Stimulated activated CD8-positive, alpha-beta memory T cell treated with anti-CD3 and anti-CD28 coated beads, Interleukin-15, amount 100 ng/mL, for 48 hours (primary cell): ENCODE measurements at regions not wholly inside any gene's neighbourhood (a gene's known extent, or its start where the extent isn't known, plus 50 kb on each side); places are given as distances from the start of the nearest gene placed in this dataset.

Source experiments
- DNase-seq, 2 donors: peaks; one replicate each; pipeline ENCODE4 v3.0.0-alpha.2; 2020; ENCODE audit warnings: low read depth in 2 of 2

- DNase-seq, result no peak
These were observed 173.0 kb upstream of the GATA6 start for GRCh38 chr18:21996351-21996826.

GRCh38 chr18:21997207-21998143, 171.9 kb upstream of the GATA6 start:
- DNase-seq, result no peak

GRCh38 chr18:21998486-21998885, 170.9 kb upstream of the GATA6 start:
- DNase-seq, result no peak

- DNase-seq, result no peak
These were observed 167.4 kb upstream of the GATA6 start for GRCh38 chr18:22001912-22002487.

GRCh38 chr18:22005191-22005841, 164.1 kb upstream of the GATA6 start:
- DNase-seq, result no peak

- no peak for DNase-seq
These were observed 162.9 kb upstream of the GATA6 start for GRCh38 chr18:22006458-22006857.

- DNase-seq, result no peak
These were observed 160.1 kb upstream of the GATA6 start for GRCh38 chr18:22009242-22009641.

- DNase-seq, result no peak
These were observed 155.4 kb upstream of the GATA6 start for GRCh38 chr18:22013993-22014392.

GRCh38 chr18:22015156-22015555, 154.2 kb upstream of the GATA6 start:
- no peak for DNase-seq

- DNase-seq, result no peak
These were observed 151.0 kb upstream of the GATA6 start for GRCh38 chr18:22018366-22018765.

- no peak for DNase-seq
These were observed 150.2 kb upstream of the GATA6 start for GRCh38 chr18:22019193-22019592.

- no peak for DNase-seq
These were observed 149.1 kb upstream of the GATA6 start for GRCh38 chr18:22020127-22020866.

GRCh38 chr18:22020867-22021370, 148.5 kb upstream of the GATA6 start:
- DNase-seq, result no peak

GRCh38 chr18:22021701-22022100, 147.7 kb upstream of the GATA6 start:
- DNase-seq, result no peak

- no peak for DNase-seq
These were observed 144.5 kb upstream of the GATA6 start for GRCh38 chr18:22024924-22025323.

- DNase-seq, result no peak
These were observed 143.0 kb upstream of the GATA6 start for GRCh38 chr18:22026362-22026761.

GRCh38 chr18:22026889-22027288, 142.5 kb upstream of the GATA6 start:
- DNase-seq, result no peak

- no peak for DNase-seq
These were observed 137.8 kb upstream of the GATA6 start for GRCh38 chr18:22031611-22032010.

GRCh38 chr18:22032392-22032961, 136.9 kb upstream of the GATA6 start:
- DNase-seq, result no peak

- DNase-seq, result no peak
These were observed 136.3 kb upstream of the GATA6 start for GRCh38 chr18:22033085-22033484.

- DNase-seq, result no peak
These were observed 135.1 kb upstream of the GATA6 start for GRCh38 chr18:22034276-22034675.
